HG03060 (cell line): ENCODE measurements at regions not wholly inside any gene's neighbourhood (a gene's known extent, or its start where the extent isn't known, plus 50 kb on each side); places are given as distances from the start of the nearest gene placed in this dataset.
"Not testable (repeated sequence)": the region's sequence is repeated elsewhere in the genome, so short reads cannot be mapped to it uniquely, and the experiment has no call there.

Experiments
- ATAC-seq: cut with Tn5 transposase; IDR thresholded peaks from one replicate; pipeline ENCODE4 v1.9.1; 2021; ENCODE audit warnings: low read depth, moderate number of reproducible peaks; ENCODE audit not compliant: unreplicated experiment

- ATAC-seq: no peak
Measured at GRCh38 chr18:29780816-29781215, 1261.7 kb downstream of the DSC3 start.

- no peak for ATAC-seq
Measured at GRCh38 chr18:29779096-29779495, 1263.4 kb downstream of the DSC3 start.

- no peak for ATAC-seq
Measured at GRCh38 chr18:29753379-29753778, 1289.2 kb downstream of the DSC3 start.

- ATAC-seq: no peak
Measured at GRCh38 chr18:29749704-29750103, 1292.8 kb downstream of the DSC3 start.

- no peak for ATAC-seq
Measured at GRCh38 chr18:29741461-29741860, 1301.1 kb downstream of the DSC3 start.

GRCh38 chr18:29737620-29738019 lies 1304.9 kb downstream of the DSC3 start:
- ATAC-seq: no peak

- ATAC-seq: no peak
Measured at GRCh38 chr18:29737190-29737589, 1305.4 kb downstream of the DSC3 start.

- ATAC-seq: no peak
Measured at GRCh38 chr18:29730073-29730472, 1312.5 kb downstream of the DSC3 start.

GRCh38 chr18:29726646-29727045 lies 1315.9 kb downstream of the DSC3 start:
- ATAC-seq: no peak

GRCh38 chr18:29723486-29723885 lies 1319.1 kb downstream of the DSC3 start:
- not testable (repeated sequence) for ATAC-seq

GRCh38 chr18:29715960-29716359 lies 1326.6 kb downstream of the DSC3 start:
- not testable (repeated sequence) for ATAC-seq

- ATAC-seq: no peak
Measured at GRCh38 chr18:29712785-29713184, 1329.8 kb downstream of the DSC3 start.

- no peak for ATAC-seq
Measured at GRCh38 chr18:29711932-29712331, 1330.6 kb downstream of the DSC3 start.

- no peak for ATAC-seq
Measured at GRCh38 chr18:29693334-29693733, 1349.2 kb downstream of the DSC3 start.

GRCh38 chr18:29681578-29681977 lies 1361.0 kb downstream of the DSC3 start:
- no peak for ATAC-seq

- no peak for ATAC-seq
Measured at GRCh38 chr18:29664278-29665036, 1378.1 kb downstream of the DSC3 start.

GRCh38 chr18:29661924-29662323 lies 1380.6 kb downstream of the DSC3 start:
- ATAC-seq: no peak

GRCh38 chr18:29660777-29661176 lies 1381.8 kb downstream of the DSC3 start:
- no peak for ATAC-seq

- ATAC-seq: no peak
Measured at GRCh38 chr18:29653671-29654215, 1388.8 kb downstream of the DSC3 start.

GRCh38 chr18:29652797-29653196 lies 1389.7 kb downstream of the DSC3 start:
- no peak for ATAC-seq

GRCh38 chr18:29651122-29651680 lies 1391.3 kb downstream of the DSC3 start:
- no peak for ATAC-seq

GRCh38 chr18:29648891-29649290 lies 1393.7 kb downstream of the DSC3 start:
- ATAC-seq: no peak
